ENCODE measurements at regions not wholly inside any gene's neighbourhood (a gene's known extent, or its start where the extent isn't known, plus 50 kb on each side); places are given as distances from the start of the nearest gene placed in this dataset.

DNA sequence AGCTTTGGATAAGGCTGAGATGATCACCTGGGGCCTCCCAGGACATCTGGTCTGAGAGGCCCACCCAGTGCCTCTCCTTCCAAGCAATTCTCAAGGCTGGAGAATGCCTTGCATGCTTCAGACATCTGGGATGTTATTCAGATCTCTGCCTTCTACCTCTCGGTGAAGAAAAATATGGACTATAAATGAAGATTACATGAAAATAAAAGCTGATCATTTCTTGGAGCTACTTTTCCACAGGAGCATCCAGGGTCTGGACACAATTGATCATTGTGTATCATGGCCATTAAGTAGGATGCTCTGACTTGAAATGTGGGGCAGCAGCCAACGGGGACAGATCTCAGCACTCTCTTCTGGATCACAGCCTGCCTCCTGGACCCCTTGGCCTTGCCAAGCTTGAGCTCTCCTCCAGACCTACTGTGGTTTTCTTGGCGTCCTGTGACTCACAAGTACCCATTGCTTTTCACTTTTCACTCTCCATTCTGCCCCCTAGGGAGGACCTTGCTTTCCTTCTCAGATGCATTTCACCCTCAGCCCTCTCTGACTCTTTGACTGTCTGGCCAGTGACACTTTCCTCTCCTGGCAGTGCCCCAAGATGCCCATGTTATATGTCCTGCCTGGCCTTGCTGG, 203.1 kb downstream of the INSIG2 start:
- Histone ChIP-seq H3K9ac (ENCODE audit: insufficient read depth in 1 of 2, low read depth in 2 of 2, low read length in 2 of 2) (no peak overlapping the region), H3K27ac (ENCODE audit: extremely low read depth, low read depth, low read length) (no peak overlapping the region), H3K4me3 (no peak overlapping the region), H3K4me1 (replicated peaks in 1 of 2; ENCODE audit: control insufficient read depth in 2 of 2, insufficient read depth in 2 of 2, low read length in 2 of 2) (no peaks in the 10 kb centered on the region), H2AFZ (ENCODE audit: low read depth, low read length) (no peak overlapping the region), H4K20me1 (replicated peaks; ENCODE audit: control insufficient read depth, insufficient read depth, low read length) (no peaks in the 10 kb centered on the region), H3K9me3 (replicated peaks; ENCODE audit: control insufficient read depth, insufficient read depth, low read depth, low read length) (no peaks in the 10 kb centered on the region), H3K9me1 (ENCODE audit: control insufficient read depth, insufficient read depth, low read length) (no peaks in the 10 kb centered on the region), H3K4me2 (ENCODE audit: insufficient read depth, low read length) (no peak overlapping the region), H3K79me2 (ENCODE audit: control insufficient read depth, insufficient read depth, low read length) (no peaks in the 10 kb centered on the region), H3K36me3 (ENCODE audit: control insufficient read depth, insufficient read depth, low read length) (no peaks in the 10 kb centered on the region), H3K27me3 (ENCODE audit: control insufficient read depth in 2 of 2, insufficient read depth in 2 of 2, low read length in 2 of 2) (no peaks in the 10 kb centered on the region)
- POLR2A ChIA-PET = no interaction called here
- BruUV-seq (replicated peaks) = no TSS peak
- 0% methylated on average over 3 of the region's 3 CpGs for WGBS (ENCODE audit: insufficient coverage, low coverage, missing lambda C conversion rate)
- in situ Hi-C loops (cut with MboI) = no loop called here
- intact Hi-C loops (cut with micrococcal nuclease) = no loop called here
- ATAC-seq (no peak), FAIRE-seq (no peak), DNase-seq (ENCODE audit: extremely low read depth in 1 of 4, low spot score in 3 of 4) (no peak)
- CTCF ChIA-PET (ENCODE audit: low intra/inter-chr PET ratio) = no interaction called here
- TF ChIP-seq TRIM24 (IDR thresholded peaks at IDR 0.05) = no peak
- TF ChIP-seq, protein P1, sequence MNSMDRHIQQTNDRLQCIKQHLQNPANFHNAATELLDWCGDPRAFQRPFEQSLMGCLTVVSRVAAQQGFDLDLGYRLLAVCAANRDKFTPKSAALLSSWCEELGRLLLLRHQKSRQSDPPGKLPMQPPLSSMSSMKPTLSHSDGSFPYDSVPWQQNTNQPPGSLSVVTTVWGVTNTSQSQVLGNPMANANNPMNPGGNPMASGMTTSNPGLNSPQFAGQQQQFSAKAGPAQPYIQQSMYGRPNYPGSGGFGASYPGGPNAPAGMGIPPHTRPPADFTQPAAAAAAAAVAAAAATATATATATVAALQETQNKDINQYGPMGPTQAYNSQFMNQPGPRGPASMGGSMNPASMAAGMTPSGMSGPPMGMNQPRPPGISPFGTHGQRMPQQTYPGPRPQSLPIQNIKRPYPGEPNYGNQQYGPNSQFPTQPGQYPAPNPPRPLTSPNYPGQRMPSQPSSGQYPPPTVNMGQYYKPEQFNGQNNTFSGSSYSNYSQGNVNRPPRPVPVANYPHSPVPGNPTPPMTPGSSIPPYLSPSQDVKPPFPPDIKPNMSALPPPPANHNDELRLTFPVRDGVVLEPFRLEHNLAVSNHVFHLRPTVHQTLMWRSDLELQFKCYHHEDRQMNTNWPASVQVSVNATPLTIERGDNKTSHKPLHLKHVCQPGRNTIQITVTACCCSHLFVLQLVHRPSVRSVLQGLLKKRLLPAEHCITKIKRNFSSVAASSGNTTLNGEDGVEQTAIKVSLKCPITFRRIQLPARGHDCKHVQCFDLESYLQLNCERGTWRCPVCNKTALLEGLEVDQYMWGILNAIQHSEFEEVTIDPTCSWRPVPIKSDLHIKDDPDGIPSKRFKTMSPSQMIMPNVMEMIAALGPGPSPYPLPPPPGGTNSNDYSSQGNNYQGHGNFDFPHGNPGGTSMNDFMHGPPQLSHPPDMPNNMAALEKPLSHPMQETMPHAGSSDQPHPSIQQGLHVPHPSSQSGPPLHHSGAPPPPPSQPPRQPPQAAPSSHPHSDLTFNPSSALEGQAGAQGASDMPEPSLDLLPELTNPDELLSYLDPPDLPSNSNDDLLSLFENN (IDR thresholded peaks at IDR 0.05; ENCODE audit: low read depth in 2 of 2, low read length in 2 of 2) = no peak
- no peak for TF ChIP-seq EP300 (IDR thresholded peaks at IDR 0.05; ENCODE audit: low read length)
- no peak for TF ChIP-seq ERF (CRISPR knock-in tag; IDR thresholded peaks at IDR 0.05)
- no peak for TF ChIP-seq DMBX1 (CRISPR knock-in tag; IDR thresholded peaks at IDR 0.05; ENCODE audit: borderline replicate concordance)

Measured in K562 (cell line).